Thyroid gland (tissue), 4 donors: ENCODE measurements at regions not wholly inside any gene's neighbourhood (a gene's known extent, or its start where the extent isn't known, plus 50 kb on each side); places are given as distances from the start of the nearest gene placed in this dataset.

Experiments used
- DNase-seq, 2 donors: peaks; one replicate each; pipeline ENCODE4 v3.0.0-alpha.2; 2019
- H3K27ac ChIP-seq, 3 donors: fragments of 200-600 bp; sonication (generic); 1 replicate in 2 of 3; 2 replicates in 1 of 3; pipeline ENCODE4 v1.5.1; 2016 to 2019; ENCODE audit warnings: mild to moderate bottlenecking in 1 of 3, moderate library complexity in 1 of 3
- H3K27me3 ChIP-seq: fragments of 200-600 bp; sonication (generic); one replicate; pipeline ENCODE4 v1.5.1; 2019
- H3K36me3 ChIP-seq, 2 donors: fragments of 200-600 bp; sonication (generic); one replicate each; pipeline ENCODE4 v1.5.1; 2016 to 2019
- H3K4me1 ChIP-seq, 2 donors: fragments of 200-600 bp; sonication (generic); one replicate each; pipeline ENCODE4 v1.5.1; 2017 to 2019
- H3K4me3 ChIP-seq, 3 donors: fragments of 200-600 bp; sonication (generic); replicated peaks in 1 of 3; 1 replicate in 2 of 3; 2 replicates in 1 of 3; pipeline ENCODE4 v1.5.1; 2016; ENCODE audit warnings: mild to moderate bottlenecking in 1 of 3
- H3K9me3 ChIP-seq: fragments of 200-600 bp; sonication (generic); one replicate; pipeline ENCODE4 v1.5.1; 2017
- POLR2A ChIP-seq, 2 donors: fragments of 450-650 bp; IDR thresholded peaks; one replicate each; pipeline ENCODE4 v1.6.1; 2017; ENCODE audit warnings: antibody characterized with exemption in 2 of 2, mild to moderate bottlenecking in 2 of 2, moderate library complexity in 1 of 2
- WGBS, 2 donors: methylation state at CpG; one replicate each; pipeline ENCODE4 v1.1.5; 2017; 5-methylcytosine and 5-hydroxymethylcytosine counted together
- intact Hi-C: fragments of 100-400 bp; cut with DNase I; formaldehyde crosslinking; loops from one replicate; pipeline ENCODE4 v1.15.1; 2023
- TF ChIP-seq, protein P1 (sequence below), 6 experiments: fragments of 200-600 bp in 3 of 6; fragments of 450-650 bp in 3 of 6; sonication (generic) in 3 of 6; IDR thresholded peaks; one replicate each; pipeline ENCODE4 v1.5.1; 2016 to 2019; ENCODE audit warnings: antibody characterized with exemption in 6 of 6, mild to moderate bottlenecking in 2 of 6, inconsistent platforms in 1 of 6, moderate library complexity in 1 of 6

GRCh38 chr6:84280030-84280429, 52.6 kb upstream of the CEP162 start:
- H3K36me3 ChIP-seq, result no peaks in the 10 kb centered on the region
- intact Hi-C loops, result no loop called here
- no peak overlapping the region for H3K27ac ChIP-seq
- H3K4me1 ChIP-seq, result no peaks in the 10 kb centered on the region
- TF ChIP-seq, protein P1, sequence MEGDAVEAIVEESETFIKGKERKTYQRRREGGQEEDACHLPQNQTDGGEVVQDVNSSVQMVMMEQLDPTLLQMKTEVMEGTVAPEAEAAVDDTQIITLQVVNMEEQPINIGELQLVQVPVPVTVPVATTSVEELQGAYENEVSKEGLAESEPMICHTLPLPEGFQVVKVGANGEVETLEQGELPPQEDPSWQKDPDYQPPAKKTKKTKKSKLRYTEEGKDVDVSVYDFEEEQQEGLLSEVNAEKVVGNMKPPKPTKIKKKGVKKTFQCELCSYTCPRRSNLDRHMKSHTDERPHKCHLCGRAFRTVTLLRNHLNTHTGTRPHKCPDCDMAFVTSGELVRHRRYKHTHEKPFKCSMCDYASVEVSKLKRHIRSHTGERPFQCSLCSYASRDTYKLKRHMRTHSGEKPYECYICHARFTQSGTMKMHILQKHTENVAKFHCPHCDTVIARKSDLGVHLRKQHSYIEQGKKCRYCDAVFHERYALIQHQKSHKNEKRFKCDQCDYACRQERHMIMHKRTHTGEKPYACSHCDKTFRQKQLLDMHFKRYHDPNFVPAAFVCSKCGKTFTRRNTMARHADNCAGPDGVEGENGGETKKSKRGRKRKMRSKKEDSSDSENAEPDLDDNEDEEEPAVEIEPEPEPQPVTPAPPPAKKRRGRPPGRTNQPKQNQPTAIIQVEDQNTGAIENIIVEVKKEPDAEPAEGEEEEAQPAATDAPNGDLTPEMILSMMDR (IDR thresholded peaks at IDR 0.05), result no peak
- H3K27me3 ChIP-seq, result no peaks in the 10 kb centered on the region
- H3K9me3 ChIP-seq, result no peaks in the 10 kb centered on the region
- no peak for DNase-seq
- H3K4me3 ChIP-seq, result no peak overlapping the region

- no peaks in the 10 kb centered on the region for H3K36me3 ChIP-seq
- no peak overlapping the region for H3K4me3 ChIP-seq
- H3K4me1 ChIP-seq, result no peaks in the 10 kb centered on the region
- intact Hi-C loops, result no loop called here
- H3K9me3 ChIP-seq, result no peaks in the 10 kb centered on the region
- no peak for DNase-seq
- TF ChIP-seq, protein P1 (IDR thresholded peaks at IDR 0.05), result no peak
- TF ChIP-seq POLR2A (IDR thresholded peaks at IDR 0.05), result no peak
- 47 to 51% methylated on average over 6 of the region's 6 CpGs for WGBS, 2 donors
- no peak overlapping the region for H3K27ac ChIP-seq
- no peaks in the 10 kb centered on the region for H3K27me3 ChIP-seq
Observed at GRCh38 chr6:84278321-84278998, 51.0 kb upstream of the CEP162 start.
